ENCODE measurements at regions not wholly inside any gene's neighbourhood (a gene's known extent, or its start where the extent isn't known, plus 50 kb on each side); places are given as distances from the start of the nearest gene placed in this dataset.
"Not testable (repeated sequence)": the region's sequence is repeated elsewhere in the genome, so short reads cannot be mapped to it uniquely, and the experiment has no call there.

GRCh38 chr5:7305000-7305674 is 90.8 kb upstream of the ADCY2 start:
- not testable (repeated sequence) for H3K9me2 ChIP-seq (replicated peaks; ENCODE audit: insufficient read depth, low read length); H3K9me3 ChIP-seq (ENCODE audit: insufficient read depth, low read length); H4K20me1 ChIP-seq (ENCODE audit: low read depth, low read length); H3K79me2 ChIP-seq (ENCODE audit: insufficient read depth, low read length); H3F3A ChIP-seq (ENCODE audit: insufficient read depth); H3K36me3 ChIP-seq (ENCODE audit: low read length); H3K9ac ChIP-seq (ENCODE audit: low read length); H2AFZ ChIP-seq (ENCODE audit: low read depth, low read length, severe bottlenecking); H3K27me3 ChIP-seq (ENCODE audit: low read length); H3K27ac ChIP-seq (ENCODE audit: low read depth, low read length); H3K4me3 ChIP-seq (ENCODE audit: insufficient read depth, low read length, poor library complexity, severe bottlenecking); H3K4me2 ChIP-seq (ENCODE audit: low read depth, low read length, poor library complexity, severe bottlenecking)

- H3K27me3 ChIP-seq (ENCODE audit: low read length); H3K9me3 ChIP-seq (ENCODE audit: insufficient read depth, low read length); H2AFZ ChIP-seq (ENCODE audit: low read depth, low read length, severe bottlenecking); H3K36me3 ChIP-seq (ENCODE audit: low read length); H3K4me2 ChIP-seq (ENCODE audit: low read depth, low read length, poor library complexity, severe bottlenecking); H3K27ac ChIP-seq (ENCODE audit: low read depth, low read length); H3K9me2 ChIP-seq (replicated peaks; ENCODE audit: insufficient read depth, low read length); H3K4me3 ChIP-seq (ENCODE audit: insufficient read depth, low read length, poor library complexity, severe bottlenecking); H3F3A ChIP-seq (ENCODE audit: insufficient read depth); H4K20me1 ChIP-seq (ENCODE audit: low read depth, low read length); H3K79me2 ChIP-seq (ENCODE audit: insufficient read depth, low read length); H3K9ac ChIP-seq (ENCODE audit: low read length): not testable (repeated sequence)
These were observed 89.4 kb upstream of the ADCY2 start for GRCh38 chr5:7306556-7306955.

- H3K9me2 ChIP-seq (replicated peaks; ENCODE audit: insufficient read depth, low read length); H3F3A ChIP-seq (ENCODE audit: insufficient read depth); H3K9ac ChIP-seq (ENCODE audit: low read length); H3K4me3 ChIP-seq (ENCODE audit: insufficient read depth, low read length, poor library complexity, severe bottlenecking); H3K36me3 ChIP-seq (ENCODE audit: low read length); H3K79me2 ChIP-seq (ENCODE audit: insufficient read depth, low read length); H4K20me1 ChIP-seq (ENCODE audit: low read depth, low read length); H2AFZ ChIP-seq (ENCODE audit: low read depth, low read length, severe bottlenecking); H3K27ac ChIP-seq (ENCODE audit: low read depth, low read length); H3K4me2 ChIP-seq (ENCODE audit: low read depth, low read length, poor library complexity, severe bottlenecking); H3K9me3 ChIP-seq (ENCODE audit: insufficient read depth, low read length); H3K27me3 ChIP-seq (ENCODE audit: low read length): not testable (repeated sequence)
These were observed 88.2 kb upstream of the ADCY2 start for GRCh38 chr5:7307709-7308108.

GRCh38 chr5:7309715-7310114 is 86.2 kb upstream of the ADCY2 start:
- not testable (repeated sequence) for H3K4me3 ChIP-seq (ENCODE audit: insufficient read depth, low read length, poor library complexity, severe bottlenecking); H3K79me2 ChIP-seq (ENCODE audit: insufficient read depth, low read length); H3K36me3 ChIP-seq (ENCODE audit: low read length); H3K9me2 ChIP-seq (replicated peaks; ENCODE audit: insufficient read depth, low read length); H3K9me3 ChIP-seq (ENCODE audit: insufficient read depth, low read length); H3K9ac ChIP-seq (ENCODE audit: low read length); H3F3A ChIP-seq (ENCODE audit: insufficient read depth); H2AFZ ChIP-seq (ENCODE audit: low read depth, low read length, severe bottlenecking); H3K27me3 ChIP-seq (ENCODE audit: low read length); H4K20me1 ChIP-seq (ENCODE audit: low read depth, low read length); H3K27ac ChIP-seq (ENCODE audit: low read depth, low read length); H3K4me2 ChIP-seq (ENCODE audit: low read depth, low read length, poor library complexity, severe bottlenecking)

- H3K27ac ChIP-seq (ENCODE audit: low read depth, low read length); H3K4me3 ChIP-seq (ENCODE audit: insufficient read depth, low read length, poor library complexity, severe bottlenecking); H4K20me1 ChIP-seq (ENCODE audit: low read depth, low read length); H3K4me2 ChIP-seq (ENCODE audit: low read depth, low read length, poor library complexity, severe bottlenecking); H2AFZ ChIP-seq (ENCODE audit: low read depth, low read length, severe bottlenecking); H3K9ac ChIP-seq (ENCODE audit: low read length); H3K9me3 ChIP-seq (ENCODE audit: insufficient read depth, low read length); H3K79me2 ChIP-seq (ENCODE audit: insufficient read depth, low read length); H3K9me2 ChIP-seq (replicated peaks; ENCODE audit: insufficient read depth, low read length); H3K27me3 ChIP-seq (ENCODE audit: low read length); H3K36me3 ChIP-seq (ENCODE audit: low read length); H3F3A ChIP-seq (ENCODE audit: insufficient read depth): not testable (repeated sequence)
These were observed 85.3 kb upstream of the ADCY2 start for GRCh38 chr5:7310656-7311055.

GRCh38 chr5:7315118-7315517 is 80.8 kb upstream of the ADCY2 start:
- no peak for TF ChIP-seq EZH2phosphoT487 (conservative IDR thresholded peaks at IDR 0.05; ENCODE audit: low read length)
- no peak for TF ChIP-seq CTCF (IDR thresholded peaks at IDR 0.05; ENCODE audit: insufficient read depth, low read length, poor library complexity, severe bottlenecking)
- Histone ChIP-seq H3K27me3 (ENCODE audit: low read length) (no peaks in the 10 kb centered on the region), H3K9me2 (replicated peaks; ENCODE audit: insufficient read depth, low read length) (no peaks in the 10 kb centered on the region)

More at GRCh38 chr5:7315118-7315517, 80.8 kb upstream of the ADCY2 start:
- no peak overlapping the region for H3K27ac ChIP-seq (ENCODE audit: low read depth, low read length)
- H2AFZ ChIP-seq (ENCODE audit: low read depth, low read length, severe bottlenecking): no peak overlapping the region
- no peaks in the 10 kb centered on the region for H3F3A ChIP-seq (ENCODE audit: insufficient read depth)
- no peak overlapping the region for H3K4me3 ChIP-seq (ENCODE audit: insufficient read depth, low read length, poor library complexity, severe bottlenecking)
- H3K36me3 ChIP-seq (ENCODE audit: low read length): no peaks in the 10 kb centered on the region
- no peak overlapping the region for H3K9ac ChIP-seq (ENCODE audit: low read length)
- H3K9me3 ChIP-seq (ENCODE audit: insufficient read depth, low read length): no peaks in the 10 kb centered on the region
- H4K20me1 ChIP-seq (ENCODE audit: low read depth, low read length): no peaks in the 10 kb centered on the region
- H3K79me2 ChIP-seq (ENCODE audit: insufficient read depth, low read length): no peaks in the 10 kb centered on the region
- H3K4me2 ChIP-seq (ENCODE audit: low read depth, low read length, poor library complexity, severe bottlenecking): no peak overlapping the region

All from SU-DHL-6 (cell line).